GM23338 (cell line): ENCODE measurements at regions not wholly inside any gene's neighbourhood (a gene's known extent, or its start where the extent isn't known, plus 50 kb on each side); places are given as distances from the start of the nearest gene placed in this dataset.

Experiments
- ATAC-seq: fragments of 200-7000 bp; cut with Tn5 transposase; 3 replicates; pipeline ENCODE4 v1.9.1; 2020
- DNase-seq: peaks from one replicate; pipeline ENCODE4 v3.0.0-alpha.2; 2015; ENCODE audit warnings: low spot score
- H2AFZ ChIP-seq: fragments of 200-600 bp; sonication (generic); 2 replicates; pipeline ENCODE4 v1.8.0; 2016; ENCODE audit warnings: antibody characterized with exemption, mild to moderate bottlenecking, moderate library complexity
- H3F3A ChIP-seq: fragments of 200-600 bp; sonication (generic); replicated peaks from 2 replicates; pipeline ENCODE4 v1.8.0; 2017; ENCODE audit warnings: antibody characterized with exemption, mixed run types, low read depth
- H3K27ac ChIP-seq: fragments of 200-600 bp; sonication (generic); 2 replicates; pipeline ENCODE4 v1.6.1; 2016; ENCODE audit warnings: low read depth
- H3K27me3 ChIP-seq: fragments of 200-600 bp; sonication (generic); 2 replicates; pipeline ENCODE4 v1.8.0; 2016; ENCODE audit warnings: mild to moderate bottlenecking, mixed run types, moderate library complexity; ENCODE audit not compliant: insufficient read depth
- H3K36me3 ChIP-seq: fragments of 200-600 bp; sonication (generic); 2 replicates; pipeline ENCODE4 v1.8.0; 2016; ENCODE audit warnings: mild to moderate bottlenecking; ENCODE audit not compliant: insufficient read depth
- H3K4me1 ChIP-seq: fragments of 200-600 bp; sonication (generic); 2 replicates; pipeline ENCODE4 v1.8.0; 2016; ENCODE audit warnings: mild to moderate bottlenecking, moderate library complexity; ENCODE audit not compliant: insufficient read depth
- H3K4me2 ChIP-seq: fragments of 200-600 bp; sonication (generic); 2 replicates; pipeline ENCODE4 v1.7.1; 2017; ENCODE audit warnings: mixed run types
- H3K4me3 ChIP-seq: fragments of 200-600 bp; sonication (generic); 2 replicates; pipeline ENCODE4 v1.6.1; 2016; ENCODE audit warnings: mixed run types
- H3K79me2 ChIP-seq: fragments of 200-600 bp; sonication (generic); replicated peaks from 2 replicates; pipeline ENCODE4 v1.8.0; 2017; ENCODE audit warnings: mild to moderate bottlenecking; ENCODE audit not compliant: insufficient read depth
- H3K9me2 ChIP-seq: fragments of 200-600 bp; sonication (generic); 2 replicates; pipeline ENCODE4 v1.8.0; 2017; ENCODE audit not compliant: insufficient read depth
- H4K20me1 ChIP-seq: fragments of 200-600 bp; sonication (generic); replicated peaks from 2 replicates; pipeline ENCODE4 v1.8.0; 2017; ENCODE audit warnings: mild to moderate bottlenecking; ENCODE audit not compliant: insufficient read depth
- H3K27ac Mint-ChIP-seq: 2 replicates; pipeline ENCODE4 v1.8.0; 2020; ENCODE audit warnings: inconsistent platforms, mild to moderate bottlenecking, moderate library complexity, mixed read lengths
- H3K27me3 Mint-ChIP-seq: 3 replicates; pipeline ENCODE4 v1.8.0; 2022; ENCODE audit warnings: low read depth, mild to moderate bottlenecking, moderate library complexity, mixed read lengths, inconsistent platforms; ENCODE audit not compliant: insufficient read depth, poor library complexity
- H3K36me3 Mint-ChIP-seq: 3 replicates; pipeline ENCODE4 v1.8.0; 2021; ENCODE audit warnings: low read depth, mild to moderate bottlenecking, inconsistent platforms, moderate library complexity, mixed read lengths
- H3K4me1 Mint-ChIP-seq: 3 replicates; pipeline ENCODE4 v1.8.0; 2020; ENCODE audit warnings: mild to moderate bottlenecking, inconsistent platforms, mixed read lengths
- H3K4me3 Mint-ChIP-seq: 3 replicates; pipeline ENCODE4 v1.8.0; 2021; ENCODE audit warnings: moderate library complexity, mild to moderate bottlenecking, inconsistent platforms, mixed read lengths
- H3K9me3 Mint-ChIP-seq: 3 replicates; pipeline ENCODE4 v1.8.0; 2020; ENCODE audit warnings: moderate library complexity, mild to moderate bottlenecking, inconsistent platforms, mixed read lengths
- CTCF ChIP-seq, 2 experiments: fragments of 200-600 bp in 1 of 2; sonication (generic) in 1 of 2; conservative IDR thresholded peaks; 2 replicates each; pipeline versions ENCODE4 v1.5.1 to v1.6.1; 2016 to 2017; ENCODE audit warnings: antibody characterized with exemption in 2 of 2, low read depth in 2 of 2, mild to moderate bottlenecking in 2 of 2, moderate library complexity in 1 of 2
- ETS1 ChIP-seq: IDR thresholded peaks from 2 replicates; pipeline ENCODE4 v1.6.1; 2016; ENCODE audit warnings: antibody characterized with exemption
- EZH2 ChIP-seq: fragments of 200-600 bp; sonication (generic); IDR thresholded peaks from one replicate; pipeline ENCODE4 v1.8.0; 2017; ENCODE audit warnings: antibody characterized with exemption, mild to moderate bottlenecking, low read depth; ENCODE audit not compliant: unreplicated experiment
- ZNF114 ChIP-seq: fragments of 250-450 bp; sonication (Bioruptor Pico); IDR thresholded peaks from 2 replicates; pipeline ENCODE4 v1.5.0; 2020; ENCODE audit warnings: mild to moderate bottlenecking, moderate library complexity
- ZNF331 ChIP-seq: fragments of 250-450 bp; sonication (Bioruptor Pico); IDR thresholded peaks from 2 replicates; pipeline ENCODE4 v1.5.0; 2020; ENCODE audit warnings: low read depth, mild to moderate bottlenecking, moderate library complexity
- ZNF462 ChIP-seq: fragments of 250-450 bp; sonication (Bioruptor Pico); IDR thresholded peaks from 2 replicates; pipeline ENCODE4 v1.5.0; 2020; ENCODE audit warnings: mild to moderate bottlenecking, moderate library complexity

GRCh38 chr4:81724925-81725329 is 253.2 kb upstream of the RASGEF1B start (continued):
- peak in 1 of 2 experiments; percentile 23; a peak in 1 of 4 replicates for TF ChIP-seq CTCF (conservative IDR thresholded peaks at IDR 0.05; ENCODE audit: low read depth in 2 of 2)

GRCh38 chr4:81723927-81724587 is 252.3 kb upstream of the RASGEF1B start:
- Mint-ChIP-seq H3K4me3 (no peak overlapping the region), H3K36me3 (no peaks in the 10 kb centered on the region)

More at GRCh38 chr4:81723927-81724587, 252.3 kb upstream of the RASGEF1B start:
- Histone ChIP-seq H2AFZ (no peak overlapping the region), H3K4me1 (no peaks in the 10 kb centered on the region), H3F3A (no peaks in the 10 kb centered on the region), H3K79me2 (no peaks in the 10 kb centered on the region), H4K20me1 (no peaks in the 10 kb centered on the region), H3K4me3 (no peak overlapping the region), H3K36me3 (no peaks in the 10 kb centered on the region), H3K27ac (no peak overlapping the region), H3K27me3 (no peaks in the 10 kb centered on the region), H3K4me2 (no peak overlapping the region), H3K9me2 (no peaks in the 10 kb centered on the region)
- DNase-seq (no peak), ATAC-seq (no peak)
- peaks cover 1% of the 10 kb centered on the region for H3K27me3 Mint-ChIP-seq
- H3K9me3 Mint-ChIP-seq, result no peaks in the 10 kb centered on the region
- no peak overlapping the region for H3K27ac Mint-ChIP-seq
- H3K4me1 Mint-ChIP-seq, result peaks cover 3% of the 10 kb centered on the region; the same call in 1 of the 3 replicates
- TF ChIP-seq ZNF331 (CRISPR knock-in tag) (no peak), ZNF114 (no peak), ETS1 (no peak), EZH2 (no peak), ZNF462 (CRISPR knock-in tag) (no peak)
